IMR-90 (cell line): ENCODE measurements at regions not wholly inside any gene's neighbourhood (a gene's known extent, or its start where the extent isn't known, plus 50 kb on each side); places are given as distances from the start of the nearest gene placed in this dataset.

Experiments
- NFE2L2 ChIP-seq: fragments of 150-350 bp; IDR thresholded peaks from 2 replicates; pipeline ENCODE4 v1.6.1; 2016; ENCODE audit warnings: low read depth, mild to moderate bottlenecking, low read length
- POLR2A ChIP-seq: IDR thresholded peaks from 2 replicates; pipeline ENCODE4 v1.6.1; 2012; ENCODE audit warnings: mild to moderate bottlenecking, low read depth, low read length
- TF ChIP-seq, protein P1 (sequence below): conservative IDR thresholded peaks from 2 replicates; pipeline ENCODE4 v1.5.1; 2012; ENCODE audit warnings: mild to moderate bottlenecking, low read depth, low read length, improper control_type of control experiment

DNA sequence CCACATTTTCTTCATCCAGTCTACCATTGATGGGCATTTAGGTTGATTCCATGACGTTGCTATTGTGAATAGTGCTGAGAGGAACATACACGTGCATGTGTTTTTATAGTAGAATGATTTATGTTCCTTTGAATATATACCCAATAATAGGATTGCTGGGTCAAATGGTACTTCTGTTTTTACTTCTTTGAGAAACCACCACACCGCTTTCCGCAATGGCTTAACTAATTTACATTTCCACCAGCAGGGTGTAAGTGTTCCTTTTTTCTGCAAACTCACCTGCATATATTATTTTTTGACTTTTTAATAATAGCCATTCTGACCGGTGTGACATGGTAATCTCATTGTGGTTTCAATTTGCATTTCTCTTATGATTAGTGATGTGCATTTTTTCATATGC, 82.2 kb upstream of the RFX3 start:
- TF ChIP-seq POLR2A (no peak), NFE2L2 (no peak)
- TF ChIP-seq, protein P1, sequence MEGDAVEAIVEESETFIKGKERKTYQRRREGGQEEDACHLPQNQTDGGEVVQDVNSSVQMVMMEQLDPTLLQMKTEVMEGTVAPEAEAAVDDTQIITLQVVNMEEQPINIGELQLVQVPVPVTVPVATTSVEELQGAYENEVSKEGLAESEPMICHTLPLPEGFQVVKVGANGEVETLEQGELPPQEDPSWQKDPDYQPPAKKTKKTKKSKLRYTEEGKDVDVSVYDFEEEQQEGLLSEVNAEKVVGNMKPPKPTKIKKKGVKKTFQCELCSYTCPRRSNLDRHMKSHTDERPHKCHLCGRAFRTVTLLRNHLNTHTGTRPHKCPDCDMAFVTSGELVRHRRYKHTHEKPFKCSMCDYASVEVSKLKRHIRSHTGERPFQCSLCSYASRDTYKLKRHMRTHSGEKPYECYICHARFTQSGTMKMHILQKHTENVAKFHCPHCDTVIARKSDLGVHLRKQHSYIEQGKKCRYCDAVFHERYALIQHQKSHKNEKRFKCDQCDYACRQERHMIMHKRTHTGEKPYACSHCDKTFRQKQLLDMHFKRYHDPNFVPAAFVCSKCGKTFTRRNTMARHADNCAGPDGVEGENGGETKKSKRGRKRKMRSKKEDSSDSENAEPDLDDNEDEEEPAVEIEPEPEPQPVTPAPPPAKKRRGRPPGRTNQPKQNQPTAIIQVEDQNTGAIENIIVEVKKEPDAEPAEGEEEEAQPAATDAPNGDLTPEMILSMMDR, result no peak
